Muscle of back (tissue), 3 donors: ENCODE measurements at regions not wholly inside any gene's neighbourhood (a gene's known extent, or its start where the extent isn't known, plus 50 kb on each side); places are given as distances from the start of the nearest gene placed in this dataset.

ENCODE experiments used
- DNase-seq, 3 donors: peaks; one replicate each; pipeline versions ENCODE4 v3.0.0 to v3.0.0-alpha.2; 2013

DNA sequence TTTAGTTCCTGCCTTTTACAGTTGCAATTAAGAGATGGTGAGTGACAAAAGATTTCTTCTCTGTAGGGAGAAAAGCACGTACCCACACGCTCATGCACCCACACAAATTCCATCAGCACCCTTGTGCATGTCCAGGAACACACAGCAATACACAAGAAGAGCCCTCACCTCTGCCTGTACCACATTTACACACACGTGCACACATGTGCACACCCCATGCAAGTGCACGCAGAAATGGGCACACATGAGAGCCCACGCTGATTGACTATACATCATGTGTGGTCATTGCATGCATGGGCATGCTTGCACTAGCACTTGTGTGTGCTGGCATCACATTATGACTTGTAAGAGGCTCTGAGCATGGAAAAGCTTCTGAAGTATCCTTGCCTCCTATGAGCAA is 70.5 kb downstream of the SERPINA3 start:
- no peak for DNase-seq

DNA sequence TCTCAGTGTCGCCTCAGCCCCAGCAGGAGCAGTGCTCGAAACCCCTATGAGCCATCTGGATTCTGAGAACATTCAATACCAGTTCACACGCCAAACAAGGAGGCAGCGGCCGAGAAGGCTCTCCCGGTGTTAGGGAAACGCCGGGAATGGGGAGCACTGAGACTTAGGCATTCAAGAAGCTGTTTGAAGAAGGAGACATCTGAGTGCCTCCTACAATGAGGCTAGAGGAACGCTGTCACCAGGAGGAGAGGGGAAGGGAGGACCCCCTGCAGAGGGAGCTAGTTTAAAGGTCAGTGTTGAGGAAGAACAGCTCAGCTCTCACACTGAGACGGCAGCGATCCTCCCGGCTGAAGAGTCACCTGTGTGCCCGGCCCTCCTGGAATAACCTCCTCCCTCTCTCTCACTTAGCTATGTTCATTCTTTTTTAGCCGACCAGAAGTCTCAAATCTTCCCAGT is 69.9 kb downstream of the SERPINA3 start:
- no peak for DNase-seq

DNA sequence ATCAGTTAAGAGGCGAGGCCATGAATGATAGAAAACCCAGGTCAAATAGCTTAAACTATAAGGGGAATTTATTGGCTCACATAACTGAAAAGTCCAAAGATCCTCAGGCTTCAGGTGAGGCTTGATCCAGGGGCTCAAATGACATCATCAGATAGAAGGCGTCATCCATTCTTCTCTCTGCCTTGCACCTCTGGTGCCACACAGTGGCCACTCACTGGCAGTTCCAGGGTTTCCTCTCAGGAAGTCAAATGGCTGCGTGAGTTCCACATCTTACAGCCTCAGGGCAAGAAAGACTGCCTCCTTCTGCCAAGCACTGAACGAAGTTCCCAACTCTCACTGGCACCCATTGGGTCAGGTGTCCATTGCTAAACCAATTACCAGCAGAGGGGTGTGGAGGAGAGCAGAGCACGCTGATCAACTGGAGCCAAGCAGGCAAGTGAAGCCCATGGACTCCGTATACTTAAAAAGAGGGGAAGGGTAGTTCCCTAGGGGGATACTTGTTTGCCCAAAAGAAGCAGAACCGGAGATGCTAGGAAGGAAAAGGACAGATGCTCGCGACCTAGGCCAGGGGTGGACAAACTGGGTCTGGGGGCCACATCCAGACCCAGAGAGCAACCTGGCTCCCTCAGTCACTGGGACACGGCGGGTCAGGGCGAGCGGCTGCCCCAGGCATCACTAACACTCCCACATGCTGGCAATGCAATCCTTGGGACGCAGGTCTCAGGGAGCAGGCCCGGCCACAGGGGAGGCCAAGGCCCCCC is 69.3 kb downstream of the SERPINA3 start:
- no peak for DNase-seq

DNA sequence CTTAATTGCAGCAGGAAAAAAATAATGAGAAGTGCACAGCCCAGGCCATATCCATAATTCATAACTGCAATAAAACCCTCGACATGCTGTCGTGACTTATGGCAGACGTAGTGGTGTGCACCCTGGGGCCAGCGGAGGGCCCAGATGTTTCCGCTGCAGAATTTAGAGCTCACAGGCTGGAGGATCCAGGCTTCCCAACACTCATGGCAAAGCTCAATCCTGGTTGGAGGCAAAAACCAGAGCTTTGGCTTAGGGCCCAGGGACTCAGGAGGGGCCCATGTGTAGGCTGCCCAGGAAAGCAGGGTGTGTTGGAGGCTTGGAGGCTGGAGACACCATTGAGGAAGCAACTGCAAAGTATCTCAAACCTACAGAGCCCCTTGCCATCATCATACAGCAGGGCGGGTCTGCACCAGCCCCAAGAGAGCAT is 68.7 kb downstream of the SERPINA3 start:
- peak in 1 of 3 donors; percentile 40 for DNase-seq

DNA sequence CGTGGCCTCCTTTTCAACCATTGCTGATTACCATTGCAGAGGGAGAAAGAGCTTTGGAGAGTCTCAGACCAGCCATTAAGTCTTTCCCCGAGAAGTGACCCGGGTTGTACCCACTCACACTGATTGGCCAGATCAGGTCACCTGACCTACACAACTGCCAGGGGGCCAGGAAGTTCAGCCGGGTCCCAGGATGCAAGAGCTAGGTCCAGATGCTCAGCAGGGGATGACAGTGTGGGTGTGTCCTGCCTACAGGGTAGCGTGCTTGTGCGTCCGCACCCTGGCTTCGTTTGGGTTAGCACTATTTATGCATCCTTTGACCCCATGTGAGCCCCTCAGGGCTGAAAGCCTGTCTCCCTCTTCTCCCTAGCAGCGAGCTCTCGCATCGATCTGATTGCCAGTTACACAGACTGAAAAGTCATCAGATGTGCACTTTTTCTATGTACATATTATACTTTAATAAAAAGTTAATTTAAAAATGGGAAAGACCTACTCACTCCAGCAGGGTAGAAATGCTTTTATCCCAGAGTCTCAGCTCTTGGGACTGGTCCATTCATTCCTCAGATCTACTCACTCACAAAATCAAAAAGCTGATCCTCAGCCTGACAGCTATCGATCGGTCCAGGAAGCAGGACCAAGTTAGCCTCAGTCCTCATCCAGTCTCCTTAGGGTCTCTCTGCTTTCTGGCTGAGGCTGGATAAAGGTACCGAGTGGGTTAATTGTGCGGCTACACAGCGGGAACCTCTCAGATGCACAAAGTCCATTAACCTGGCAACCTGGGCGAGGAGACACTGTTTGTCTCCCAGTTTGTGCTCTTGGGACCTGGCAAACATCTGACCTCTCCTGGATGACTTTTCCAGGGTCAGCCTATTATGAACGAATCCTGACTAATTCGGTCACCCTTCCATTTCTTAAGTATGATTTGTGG is 68.0 kb downstream of the SERPINA3 start:
- peak in 1 of 3 donors; percentile 59 for DNase-seq

DNA sequence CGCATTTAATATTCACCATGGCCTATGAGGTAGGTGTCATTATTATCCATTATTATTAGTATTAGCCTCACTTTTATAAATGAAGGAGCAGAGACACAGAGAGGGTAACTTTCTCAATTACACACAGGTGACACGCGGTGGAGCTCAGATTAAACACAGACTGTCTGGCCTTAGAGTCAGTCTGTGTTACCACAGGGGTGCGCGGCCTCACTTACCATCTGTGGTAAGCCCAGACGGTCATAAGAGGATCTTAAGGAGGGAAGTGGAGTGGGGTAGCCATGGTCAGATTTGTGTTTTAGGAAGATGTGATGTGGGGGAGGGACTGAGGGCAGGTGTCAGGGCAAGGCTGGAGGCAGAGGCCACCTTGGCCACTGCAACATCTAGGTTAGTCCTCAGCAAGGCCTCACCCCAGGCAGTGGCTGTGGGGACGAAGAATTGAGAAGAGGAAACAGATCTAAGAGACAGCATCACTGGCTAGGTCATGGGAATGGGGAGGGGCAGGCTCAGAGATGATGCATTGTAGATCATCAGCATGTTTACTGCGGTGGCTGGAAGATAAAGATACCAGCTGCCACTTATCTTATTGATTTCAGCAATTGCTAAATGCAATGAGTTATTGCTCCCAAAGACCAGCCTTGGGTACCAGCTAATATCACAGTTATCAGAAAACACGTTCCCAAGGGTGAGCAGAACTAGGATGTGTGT is 67.1 kb downstream of the SERPINA3 start:
- no peak for DNase-seq

- DNase-seq = no peak
Measured at GRCh38 chr14:94677747-94678146, 65.6 kb downstream of the SERPINA3 start.

DNA sequence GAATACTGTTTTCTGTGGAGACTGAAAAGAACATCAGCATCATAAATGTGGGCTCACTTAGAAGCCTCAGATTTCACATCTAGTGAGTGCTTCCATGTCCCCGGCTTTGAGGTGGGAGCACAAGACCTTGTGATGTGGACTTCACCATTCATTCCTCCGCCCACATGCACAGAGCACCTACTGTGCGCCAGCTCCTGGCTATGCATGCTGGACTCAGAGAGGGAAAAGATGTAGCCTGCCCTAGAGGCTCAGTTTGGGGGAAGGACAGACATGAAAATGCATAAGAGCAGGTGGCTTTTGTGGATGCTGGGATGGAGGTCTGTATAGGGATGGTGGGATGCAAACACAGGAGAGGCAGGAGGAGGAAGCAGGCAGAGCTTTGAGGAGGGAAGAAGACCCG is 65.0 kb downstream of the SERPINA3 start:
- DNase-seq = no peak

DNA sequence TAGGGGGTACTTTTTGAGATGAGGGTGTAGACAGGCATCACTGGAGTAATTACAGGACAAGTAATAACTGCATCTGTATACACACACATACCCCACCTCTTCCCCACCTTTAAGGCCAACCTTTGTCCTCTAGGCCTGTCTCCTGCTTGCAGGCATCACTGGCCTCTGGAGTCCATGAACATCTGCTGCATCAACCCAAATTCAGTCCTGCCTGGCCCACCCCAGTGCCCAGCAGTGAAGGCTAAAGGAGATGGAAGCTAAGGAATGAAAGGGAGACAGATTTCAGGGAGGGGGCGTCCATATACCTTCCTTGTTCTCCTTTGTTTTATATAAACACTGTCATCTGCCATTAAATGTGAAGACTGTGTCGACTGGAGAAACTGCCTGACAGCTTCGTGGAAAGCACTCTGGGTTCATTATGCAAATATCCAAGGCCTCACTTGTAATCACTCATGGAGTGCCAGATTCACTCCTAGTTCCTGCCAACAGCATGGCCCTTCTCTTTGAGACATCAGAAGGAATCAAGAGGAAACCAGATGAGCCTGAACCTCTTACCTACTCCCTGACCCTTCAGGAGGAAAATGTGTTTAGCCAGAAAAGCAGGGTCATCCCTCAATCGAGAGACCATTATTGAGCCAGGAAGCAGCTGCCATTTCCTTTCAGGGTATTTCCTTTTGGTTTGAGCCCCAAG is 64.4 kb downstream of the SERPINA3 start:
- no peak for DNase-seq

GRCh38 chr14:94675036-94675435 is 62.8 kb downstream of the SERPINA3 start:
- no peak for DNase-seq

DNA sequence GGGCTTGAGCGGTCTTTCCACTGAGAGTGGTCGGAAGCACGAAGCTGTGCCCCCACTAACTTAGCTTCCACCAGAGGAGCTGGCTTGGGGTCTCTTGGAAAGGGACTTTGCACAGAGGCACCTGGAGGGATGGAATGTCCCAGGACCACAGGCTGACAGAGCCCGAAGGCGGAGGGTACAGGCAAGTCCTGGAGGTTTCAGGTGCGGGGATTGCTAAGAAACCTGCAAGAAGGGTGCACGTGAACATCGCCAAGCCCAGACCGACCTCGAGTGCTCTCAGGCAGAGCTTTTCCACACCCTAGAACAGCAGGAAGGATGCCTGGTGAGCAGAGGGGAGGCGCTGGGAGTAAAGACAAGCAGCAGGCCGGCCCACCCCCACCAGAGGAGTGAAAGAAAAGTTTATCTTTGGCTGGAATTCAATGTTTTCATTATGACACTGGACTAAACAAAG is 61.6 kb downstream of the SERPINA3 start:
- no peak for DNase-seq
